C4-2B (cell line): ENCODE measurements at regions not wholly inside any gene's neighbourhood (a gene's known extent, or its start where the extent isn't known, plus 50 kb on each side); places are given as distances from the start of the nearest gene placed in this dataset.

Source experiments
- ZFX ChIP-seq: fragments of 450-650 bp; IDR thresholded peaks from 2 replicates; pipeline ENCODE4 v1.6.1; 2017
- TF ChIP-seq, protein P1 (sequence below): fragments of 450-650 bp; conservative IDR thresholded peaks from 2 replicates; pipeline ENCODE4 v1.5.1; 2017; ENCODE audit warnings: mild to moderate bottlenecking

DNA sequence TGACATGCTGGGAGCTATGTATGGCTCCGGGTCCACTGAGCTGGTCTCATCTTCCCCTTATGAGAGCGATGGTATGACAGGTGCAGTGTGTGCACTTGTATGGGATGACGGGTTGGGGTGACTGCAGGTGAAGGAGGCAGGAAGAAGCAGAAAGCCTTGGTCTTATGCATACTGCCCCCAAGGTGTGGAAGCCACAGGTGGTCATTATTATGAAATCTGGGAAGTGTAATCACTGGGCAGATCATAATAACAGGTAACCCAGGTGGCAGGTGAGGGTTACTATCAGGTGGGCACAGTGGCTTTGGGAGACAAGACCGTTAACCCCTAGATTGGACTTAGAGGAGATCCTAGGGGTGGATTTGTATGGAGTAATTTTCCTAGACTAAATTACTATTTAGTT, 118.0 kb downstream of the RFC3 start:
- TF ChIP-seq, protein P1, sequence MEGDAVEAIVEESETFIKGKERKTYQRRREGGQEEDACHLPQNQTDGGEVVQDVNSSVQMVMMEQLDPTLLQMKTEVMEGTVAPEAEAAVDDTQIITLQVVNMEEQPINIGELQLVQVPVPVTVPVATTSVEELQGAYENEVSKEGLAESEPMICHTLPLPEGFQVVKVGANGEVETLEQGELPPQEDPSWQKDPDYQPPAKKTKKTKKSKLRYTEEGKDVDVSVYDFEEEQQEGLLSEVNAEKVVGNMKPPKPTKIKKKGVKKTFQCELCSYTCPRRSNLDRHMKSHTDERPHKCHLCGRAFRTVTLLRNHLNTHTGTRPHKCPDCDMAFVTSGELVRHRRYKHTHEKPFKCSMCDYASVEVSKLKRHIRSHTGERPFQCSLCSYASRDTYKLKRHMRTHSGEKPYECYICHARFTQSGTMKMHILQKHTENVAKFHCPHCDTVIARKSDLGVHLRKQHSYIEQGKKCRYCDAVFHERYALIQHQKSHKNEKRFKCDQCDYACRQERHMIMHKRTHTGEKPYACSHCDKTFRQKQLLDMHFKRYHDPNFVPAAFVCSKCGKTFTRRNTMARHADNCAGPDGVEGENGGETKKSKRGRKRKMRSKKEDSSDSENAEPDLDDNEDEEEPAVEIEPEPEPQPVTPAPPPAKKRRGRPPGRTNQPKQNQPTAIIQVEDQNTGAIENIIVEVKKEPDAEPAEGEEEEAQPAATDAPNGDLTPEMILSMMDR = no peak
- no peak for TF ChIP-seq ZFX
